Ishikawa (cell line): ENCODE measurements at regions not wholly inside any gene's neighbourhood (a gene's known extent, or its start where the extent isn't known, plus 50 kb on each side); places are given as distances from the start of the nearest gene placed in this dataset.

Source experiments
- CEBPB ChIP-seq: IDR thresholded peaks from 2 replicates; pipeline ENCODE4 v1.6.1; 2012
- MAX ChIP-seq: IDR thresholded peaks from 2 replicates; pipeline ENCODE4 v1.6.1; 2012
- REST ChIP-seq: IDR thresholded peaks from 2 replicates; pipeline ENCODE4 v1.6.1; 2012; ENCODE audit warnings: low read depth, mild to moderate bottlenecking
- TAF1 ChIP-seq: IDR thresholded peaks from 2 replicates; pipeline ENCODE4 v1.6.1; 2012; ENCODE audit warnings: low read depth, mild to moderate bottlenecking
- YY1 ChIP-seq: IDR thresholded peaks from 2 replicates; pipeline ENCODE4 v1.6.1; 2012; ENCODE audit warnings: low read depth

- no peak for TF ChIP-seq CEBPB
- no peak for TF ChIP-seq MAX
- no peak for TF ChIP-seq YY1
- no peak for TF ChIP-seq TAF1
- TF ChIP-seq REST, result no peak
These were observed 1595.2 kb downstream of the KCNT2 start for GRCh38 chr1:195012995-195013394.
